Activated T-cell treated with anti-CD3 and anti-CD28 coated beads, Interleukin-2, amount 50 U/mL, for 4 hours (primary cell): ENCODE measurements at regions not wholly inside any gene's neighbourhood (a gene's known extent, or its start where the extent isn't known, plus 50 kb on each side); places are given as distances from the start of the nearest gene placed in this dataset.

ENCODE experiments used
- ATAC-seq, 2 donors: fragments of 200-7000 bp; cut with Tn5 transposase; one replicate each; pipeline ENCODE4 v1.10.0; 2021
- DNase-seq: peaks from one replicate; pipeline ENCODE4 v3.0.0-alpha.2; 2020
- H3K27me3 Mint-ChIP-seq: one replicate; pipeline ENCODE4 v1.8.0; 2021; ENCODE audit warnings: low read depth, mixed read lengths
- H3K36me3 Mint-ChIP-seq: one replicate; pipeline ENCODE4 v1.8.0; 2022; ENCODE audit warnings: mixed read lengths; ENCODE audit not compliant: insufficient read depth
- H3K4me1 Mint-ChIP-seq: one replicate; pipeline ENCODE4 v1.8.0; 2021; ENCODE audit warnings: low read depth, mixed read lengths
- H3K4me3 Mint-ChIP-seq: one replicate; pipeline ENCODE4 v1.8.0; 2021; ENCODE audit warnings: mild to moderate bottlenecking, moderate library complexity, mixed read lengths
- H3K9me3 Mint-ChIP-seq: one replicate; pipeline ENCODE4 v1.8.0; 2021; ENCODE audit warnings: mixed read lengths

- Mint-ChIP-seq H3K36me3 (no peaks in the 10 kb centered on the region), H3K9me3 (no peaks in the 10 kb centered on the region), H3K27me3 (no peaks in the 10 kb centered on the region), H3K4me1 (peaks cover 7% of the 10 kb centered on the region), H3K4me3 (no peak overlapping the region)
- ATAC-seq (no peak), DNase-seq (no peak)
These were observed 255.4 kb upstream of the IRF2BP2 start for GRCh38 chr1:234865171-234866006.

- H3K9me3 Mint-ChIP-seq, result no peaks in the 10 kb centered on the region
- peaks cover 7% of the 10 kb centered on the region for H3K4me1 Mint-ChIP-seq
- H3K27me3 Mint-ChIP-seq, result no peaks in the 10 kb centered on the region
- no peak overlapping the region for H3K4me3 Mint-ChIP-seq
- no peak for DNase-seq
- no peaks in the 10 kb centered on the region for H3K36me3 Mint-ChIP-seq
- ATAC-seq, result no peak
These were observed 254.1 kb upstream of the IRF2BP2 start for GRCh38 chr1:234864116-234864515.

- no peaks in the 10 kb centered on the region for H3K36me3 Mint-ChIP-seq
- ATAC-seq (no peak), DNase-seq (no peak)
- peaks cover 7% of the 10 kb centered on the region for H3K4me1 Mint-ChIP-seq
- H3K4me3 Mint-ChIP-seq, result no peak overlapping the region
- H3K9me3 Mint-ChIP-seq, result no peaks in the 10 kb centered on the region
- H3K27me3 Mint-ChIP-seq, result no peaks in the 10 kb centered on the region
These were observed 253.6 kb upstream of the IRF2BP2 start for GRCh38 chr1:234863551-234863971.

GRCh38 chr1:234862944-234863515 is 253.1 kb upstream of the IRF2BP2 start:
- ATAC-seq (no peak), DNase-seq (no peak)
- peaks cover 7% of the 10 kb centered on the region for H3K4me1 Mint-ChIP-seq
- no peaks in the 10 kb centered on the region for H3K9me3 Mint-ChIP-seq
- no peak overlapping the region for H3K4me3 Mint-ChIP-seq
- H3K36me3 Mint-ChIP-seq, result no peaks in the 10 kb centered on the region
- H3K27me3 Mint-ChIP-seq, result no peaks in the 10 kb centered on the region

GRCh38 chr1:234862360-234862943 is 252.5 kb upstream of the IRF2BP2 start:
- no peak overlapping the region for H3K4me3 Mint-ChIP-seq
- ATAC-seq (no peak), DNase-seq (no peak)
- peaks cover 6% of the 10 kb centered on the region for H3K4me1 Mint-ChIP-seq
- no peaks in the 10 kb centered on the region for H3K9me3 Mint-ChIP-seq
- no peaks in the 10 kb centered on the region for H3K27me3 Mint-ChIP-seq
- H3K36me3 Mint-ChIP-seq, result no peaks in the 10 kb centered on the region

GRCh38 chr1:234861761-234862160 is 251.8 kb upstream of the IRF2BP2 start:
- H3K9me3 Mint-ChIP-seq, result no peaks in the 10 kb centered on the region
- no peak overlapping the region for H3K4me3 Mint-ChIP-seq
- H3K27me3 Mint-ChIP-seq, result no peaks in the 10 kb centered on the region
- DNase-seq, result no peak
- no peak for ATAC-seq
- H3K36me3 Mint-ChIP-seq, result no peaks in the 10 kb centered on the region
- peaks cover 3% of the 10 kb centered on the region for H3K4me1 Mint-ChIP-seq

- DNase-seq, result no peak
- no peaks in the 10 kb centered on the region for H3K27me3 Mint-ChIP-seq
These were observed 251.1 kb upstream of the IRF2BP2 start for GRCh38 chr1:234861024-234861620.

GRCh38 chr1:234858722-234859121 is 248.7 kb upstream of the IRF2BP2 start:
- Mint-ChIP-seq H3K36me3 (no peaks in the 10 kb centered on the region), H3K9me3 (no peaks in the 10 kb centered on the region), H3K27me3 (no peaks in the 10 kb centered on the region), H3K4me1 (no peaks in the 10 kb centered on the region), H3K4me3 (no peak overlapping the region)
- no peak for DNase-seq
- no peak for ATAC-seq

More at GRCh38 chr1:234861024-234861620, 251.1 kb upstream of the IRF2BP2 start:
- no peaks in the 10 kb centered on the region for H3K36me3 Mint-ChIP-seq
- H3K9me3 Mint-ChIP-seq, result no peaks in the 10 kb centered on the region
- no peaks in the 10 kb centered on the region for H3K4me1 Mint-ChIP-seq
- no peak for ATAC-seq
- no peak overlapping the region for H3K4me3 Mint-ChIP-seq

GRCh38 chr1:234856845-234857245 is 246.9 kb upstream of the IRF2BP2 start:
- Mint-ChIP-seq H3K9me3 (no peaks in the 10 kb centered on the region), H3K36me3 (no peaks in the 10 kb centered on the region), H3K4me3 (no peak overlapping the region), H3K4me1 (peaks cover 5% of the 10 kb centered on the region), H3K27me3 (no peaks in the 10 kb centered on the region)
- DNase-seq (no peak), ATAC-seq (no peak)

- H3K36me3 Mint-ChIP-seq, result no peaks in the 10 kb centered on the region
- no peak overlapping the region for H3K4me3 Mint-ChIP-seq
- H3K4me1 Mint-ChIP-seq, result peaks cover 10% of the 10 kb centered on the region
- DNase-seq (no peak), ATAC-seq (no peak)
- no peaks in the 10 kb centered on the region for H3K27me3 Mint-ChIP-seq
- no peaks in the 10 kb centered on the region for H3K9me3 Mint-ChIP-seq
These were observed 245.9 kb upstream of the IRF2BP2 start for GRCh38 chr1:234855851-234856250.

GRCh38 chr1:234854645-234855039 is 244.7 kb upstream of the IRF2BP2 start:
- Mint-ChIP-seq H3K4me1 (peaks cover 16% of the 10 kb centered on the region), H3K4me3 (no peak overlapping the region), H3K27me3 (no peaks in the 10 kb centered on the region), H3K36me3 (no peaks in the 10 kb centered on the region), H3K9me3 (no peaks in the 10 kb centered on the region)
- DNase-seq (no peak), ATAC-seq (no peak)

- no peak for DNase-seq
- Mint-ChIP-seq H3K4me3 (no peak overlapping the region), H3K36me3 (no peaks in the 10 kb centered on the region), H3K9me3 (no peaks in the 10 kb centered on the region), H3K4me1 (peaks cover 22% of the 10 kb centered on the region), H3K27me3 (no peaks in the 10 kb centered on the region)
- ATAC-seq, result no peak
These were observed 244.1 kb upstream of the IRF2BP2 start for GRCh38 chr1:234853906-234854644.

- H3K4me1 Mint-ChIP-seq, result peaks cover 28% of the 10 kb centered on the region
- no peak overlapping the region for H3K4me3 Mint-ChIP-seq
- no peak for ATAC-seq
- no peaks in the 10 kb centered on the region for H3K36me3 Mint-ChIP-seq
- DNase-seq, result no peak
- H3K27me3 Mint-ChIP-seq, result no peaks in the 10 kb centered on the region
- H3K9me3 Mint-ChIP-seq, result no peaks in the 10 kb centered on the region
These were observed 242.7 kb upstream of the IRF2BP2 start for GRCh38 chr1:234852659-234853058.
